ENCODE measurements at regions not wholly inside any gene's neighbourhood (a gene's known extent, or its start where the extent isn't known, plus 50 kb on each side); places are given as distances from the start of the nearest gene placed in this dataset.

DNA sequence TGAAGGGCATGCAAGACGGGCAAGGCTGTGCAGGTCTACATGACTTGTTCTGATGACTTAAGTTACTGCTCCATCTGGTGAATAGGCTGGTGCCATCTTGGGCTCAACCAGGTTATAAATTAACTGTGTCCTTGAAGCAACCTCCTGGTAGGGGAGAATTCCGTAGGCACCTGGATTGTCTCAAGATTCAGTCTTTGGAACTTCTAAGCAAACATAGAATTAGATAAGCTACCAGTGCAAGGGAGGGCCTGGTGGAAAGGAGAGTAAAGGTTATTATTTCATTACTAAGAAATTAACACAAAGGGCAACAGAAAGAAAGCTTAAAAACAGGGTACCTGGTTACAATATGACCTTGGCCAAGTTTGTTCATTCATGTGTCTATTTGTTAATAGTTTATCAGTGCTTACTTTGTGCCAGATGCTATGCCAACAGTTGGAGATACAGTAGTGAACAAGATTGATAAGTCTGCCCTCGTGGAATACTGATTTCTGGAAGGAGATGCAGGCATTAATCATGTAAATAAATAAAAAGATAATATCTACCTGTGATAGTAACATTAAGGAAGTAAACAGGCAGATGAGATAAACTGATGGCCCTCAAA lies 107.0 kb upstream of the PALS2 start:
- intact Hi-C loops (cut with DNase I) = no loop called here
- H3K9me3 ChIP-seq = no peaks in the 10 kb centered on the region
- H3K27me3 ChIP-seq = no peaks in the 10 kb centered on the region
- no peak overlapping the region for H3K4me3 ChIP-seq
- DNase-seq (no peak), ATAC-seq (no peak)
- H3K36me3 ChIP-seq (replicated peaks in 1 of 2; ENCODE audit: insufficient read depth in 1 of 2, low read depth in 2 of 2) = no peaks in the 10 kb centered on the region
- peak overlapping the region in 2 of 4 donors; percentile 33 to 49 for H3K27ac ChIP-seq
- 18 to 29% methylated on average over 3 of the region's 3 CpGs for WGBS, 2 donors
- peaks cover 18% of the 10 kb centered on the region for H3K4me1 ChIP-seq
- no peak for TF ChIP-seq POLR2A (IDR thresholded peaks at IDR 0.05)
- TF ChIP-seq, protein P1, sequence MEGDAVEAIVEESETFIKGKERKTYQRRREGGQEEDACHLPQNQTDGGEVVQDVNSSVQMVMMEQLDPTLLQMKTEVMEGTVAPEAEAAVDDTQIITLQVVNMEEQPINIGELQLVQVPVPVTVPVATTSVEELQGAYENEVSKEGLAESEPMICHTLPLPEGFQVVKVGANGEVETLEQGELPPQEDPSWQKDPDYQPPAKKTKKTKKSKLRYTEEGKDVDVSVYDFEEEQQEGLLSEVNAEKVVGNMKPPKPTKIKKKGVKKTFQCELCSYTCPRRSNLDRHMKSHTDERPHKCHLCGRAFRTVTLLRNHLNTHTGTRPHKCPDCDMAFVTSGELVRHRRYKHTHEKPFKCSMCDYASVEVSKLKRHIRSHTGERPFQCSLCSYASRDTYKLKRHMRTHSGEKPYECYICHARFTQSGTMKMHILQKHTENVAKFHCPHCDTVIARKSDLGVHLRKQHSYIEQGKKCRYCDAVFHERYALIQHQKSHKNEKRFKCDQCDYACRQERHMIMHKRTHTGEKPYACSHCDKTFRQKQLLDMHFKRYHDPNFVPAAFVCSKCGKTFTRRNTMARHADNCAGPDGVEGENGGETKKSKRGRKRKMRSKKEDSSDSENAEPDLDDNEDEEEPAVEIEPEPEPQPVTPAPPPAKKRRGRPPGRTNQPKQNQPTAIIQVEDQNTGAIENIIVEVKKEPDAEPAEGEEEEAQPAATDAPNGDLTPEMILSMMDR (IDR thresholded peaks at IDR 0.05) = no peak

DNA sequence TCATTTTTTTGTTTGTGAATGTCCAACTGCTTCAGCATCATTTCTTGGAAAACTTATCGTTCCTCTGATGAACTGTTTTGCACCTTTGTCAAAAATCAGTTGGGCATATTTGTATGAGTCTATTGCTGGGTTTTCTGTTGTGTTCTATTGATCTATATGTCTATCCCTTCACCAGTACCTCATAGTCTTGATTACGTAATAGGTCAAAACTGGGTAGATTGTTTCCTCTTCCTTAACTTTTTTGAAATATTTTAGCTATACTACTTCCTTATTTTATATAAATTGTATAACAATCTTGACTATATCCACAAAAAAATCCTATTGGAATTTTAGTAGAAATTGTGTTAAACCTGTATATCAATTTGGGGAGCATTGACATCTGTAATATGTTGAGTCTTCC lies 104.1 kb upstream of the PALS2 start:
- ATAC-seq (no peak), DNase-seq (no peak)
- Histone ChIP-seq H3K27me3 (no peaks in the 10 kb centered on the region), H3K4me1 (peaks cover 25% of the 10 kb centered on the region), H3K27ac (no peak overlapping the region), H3K4me3 (no peak overlapping the region), H3K9me3 (no peaks in the 10 kb centered on the region), H3K36me3 (replicated peaks in 1 of 2; ENCODE audit: insufficient read depth in 1 of 2, low read depth in 2 of 2) (no peaks in the 10 kb centered on the region)
- intact Hi-C loops (cut with DNase I) = no loop called here
- WGBS, 2 donors = 82 to 88% methylated on average over 2 of the region's 2 CpGs
- TF ChIP-seq POLR2A (IDR thresholded peaks at IDR 0.05) = no peak
- TF ChIP-seq, protein P1 (IDR thresholded peaks at IDR 0.05) = no peak

DNA sequence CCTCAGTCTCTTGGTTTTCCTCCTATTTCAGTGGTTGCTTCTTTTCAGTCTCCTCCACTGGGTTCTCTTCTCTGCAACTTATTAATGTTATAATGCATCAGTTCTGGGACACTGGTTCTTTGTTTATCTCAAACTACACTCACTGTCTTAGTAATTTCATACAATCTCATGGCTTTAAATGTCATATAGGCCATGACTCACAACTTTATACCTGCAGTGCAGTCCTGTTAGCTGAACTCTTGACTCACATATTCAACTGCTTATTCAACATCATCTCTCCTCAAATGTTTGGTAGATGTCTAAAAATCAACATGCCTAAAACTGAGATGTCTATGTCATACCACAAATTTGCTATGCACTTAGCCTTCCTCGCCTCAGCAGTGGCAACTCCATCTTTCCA lies 101.2 kb upstream of the PALS2 start:
- intact Hi-C loops (cut with DNase I) = no loop called here
- no peaks in the 10 kb centered on the region for H3K36me3 ChIP-seq (replicated peaks in 1 of 2; ENCODE audit: insufficient read depth in 1 of 2, low read depth in 2 of 2)
- DNase-seq (no peak), ATAC-seq (no peak)
- TF ChIP-seq POLR2A (IDR thresholded peaks at IDR 0.05) = no peak
- TF ChIP-seq, protein P1 (IDR thresholded peaks at IDR 0.05) = no peak
- peaks cover 22% of the 10 kb centered on the region for H3K4me1 ChIP-seq
- WGBS, 2 donors = 90 to 100% methylated on average over 1 of the region's 1 CpG
- H3K9me3 ChIP-seq = no peaks in the 10 kb centered on the region
- no peak overlapping the region for H3K27ac ChIP-seq
- H3K27me3 ChIP-seq = no peaks in the 10 kb centered on the region
- no peak overlapping the region for H3K4me3 ChIP-seq

DNA sequence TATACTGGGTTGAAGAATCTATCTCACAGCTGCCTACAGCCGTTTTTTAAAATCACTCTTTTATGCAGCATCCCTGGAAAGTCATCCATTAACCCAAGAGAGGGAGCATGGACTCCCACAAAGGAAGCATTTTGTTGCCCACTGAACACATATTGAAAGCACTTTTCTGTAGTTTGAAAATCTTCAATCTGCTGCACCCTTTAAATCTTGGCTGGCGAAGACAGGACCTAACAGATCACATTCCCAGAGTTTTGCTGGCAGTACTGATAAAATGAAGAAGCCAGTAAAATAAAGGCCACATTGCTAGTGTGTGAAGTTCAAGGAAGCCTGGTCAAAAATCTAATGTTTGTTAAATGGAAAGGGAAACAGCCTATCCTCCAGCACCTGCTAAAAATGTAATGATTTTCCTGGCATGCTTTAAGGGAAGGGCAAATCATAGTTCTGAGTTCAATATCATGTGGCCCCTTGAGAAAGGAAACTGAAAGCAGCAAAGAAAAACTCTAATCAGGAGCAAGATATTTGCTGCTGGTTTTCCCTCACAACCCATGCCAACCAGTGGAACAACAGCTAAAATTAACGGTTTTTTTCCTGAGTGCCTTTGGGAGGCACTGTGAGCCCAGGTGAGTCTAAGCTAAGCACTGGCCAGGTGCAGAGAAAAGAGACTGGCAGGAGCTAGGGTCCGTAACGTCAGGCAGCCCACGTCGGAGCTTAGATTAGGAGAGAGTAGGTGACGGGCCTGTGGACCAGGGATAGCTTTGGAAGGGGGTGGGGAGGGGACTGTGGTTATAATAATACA lies 97.9 kb upstream of the PALS2 start:
- WGBS, 2 donors = 39 to 45% methylated on average over 8 of the region's 8 CpGs
- DNase-seq (peak in 1 of 4 donors; percentile 41), ATAC-seq (peak; percentile 31)
- peaks cover 36% of the 10 kb centered on the region for H3K4me1 ChIP-seq
- peak overlapping the region in 2 of 4 donors; percentile 3 to 57 for H3K27ac ChIP-seq
- TF ChIP-seq, protein P1 (IDR thresholded peaks at IDR 0.05) = peak in 1 of 7 experiments; percentile 19
- no peak for TF ChIP-seq POLR2A (IDR thresholded peaks at IDR 0.05)
- intact Hi-C loops (cut with DNase I) = no loop called here
- no peak overlapping the region for H3K4me3 ChIP-seq
- no peaks in the 10 kb centered on the region for H3K36me3 ChIP-seq (replicated peaks in 1 of 2; ENCODE audit: insufficient read depth in 1 of 2, low read depth in 2 of 2)
- no peaks in the 10 kb centered on the region for H3K9me3 ChIP-seq
- H3K27me3 ChIP-seq = no peaks in the 10 kb centered on the region
